Uterus (tissue), 2 donors: ENCODE measurements at regions not wholly inside any gene's neighbourhood (a gene's known extent, or its start where the extent isn't known, plus 50 kb on each side); places are given as distances from the start of the nearest gene placed in this dataset.

ENCODE experiments used
- CTCF ChIP-seq, 4 experiments: fragments of 200-600 bp in 2 of 4; fragments of 450-650 bp in 2 of 4; sonication (generic) in 2 of 4; IDR thresholded peaks; one replicate each; pipeline ENCODE4 v1.5.1; 2016 to 2019; ENCODE audit warnings: antibody characterized with exemption in 4 of 4, mild to moderate bottlenecking in 2 of 4, moderate library complexity in 1 of 4
- POLR2A ChIP-seq, 2 donors: fragments of 450-650 bp; IDR thresholded peaks; one replicate each; pipeline ENCODE4 v1.6.1; 2016; ENCODE audit warnings: antibody characterized with exemption in 2 of 2, mild to moderate bottlenecking in 1 of 2, moderate library complexity in 1 of 2

- TF ChIP-seq CTCF (IDR thresholded peaks at IDR 0.05) (no peak), POLR2A (IDR thresholded peaks at IDR 0.05) (no peak)
Observed at GRCh38 chr9:1535051-1535450, 480.1 kb upstream of the SMARCA2 start.
